Lower lobe of right lung (tissue), 2 donors: ENCODE measurements at regions not wholly inside any gene's neighbourhood (a gene's known extent, or its start where the extent isn't known, plus 50 kb on each side); places are given as distances from the start of the nearest gene placed in this dataset.
"Not testable (repeated sequence)": the region's sequence is repeated elsewhere in the genome, so short reads cannot be mapped to it uniquely, and the experiment has no call there.

Experiments used
- ATAC-seq, 2 donors: fragments of 200-7000 bp; cut with Tn5 transposase; one replicate each; pipeline ENCODE4 v1.9.1; 2020 to 2022; ENCODE audit warnings: mild to moderate bottlenecking in 2 of 2, moderate library complexity in 2 of 2
- DNase-seq: peaks from one replicate; pipeline ENCODE4 v3.0.0-alpha.2; 2020
- H3K27ac ChIP-seq: fragments of 200-600 bp; one replicate; pipeline ENCODE4 v1.8.0; 2022
- H3K27me3 ChIP-seq: fragments of 200-600 bp; one replicate; pipeline ENCODE4 v1.8.0; 2022; ENCODE audit warnings: low read depth
- H3K36me3 ChIP-seq: fragments of 200-600 bp; one replicate; pipeline ENCODE4 v1.8.0; 2022; ENCODE audit warnings: mild to moderate bottlenecking
- H3K4me1 ChIP-seq: fragments of 200-600 bp; one replicate; pipeline ENCODE4 v1.8.0; 2022
- H3K4me3 ChIP-seq: fragments of 200-600 bp; one replicate; pipeline ENCODE4 v1.8.0; 2022; ENCODE audit warnings: mild to moderate bottlenecking
- H3K9me3 ChIP-seq: fragments of 200-600 bp; one replicate; pipeline ENCODE4 v1.8.0; 2022
- CTCF ChIP-seq: fragments of 200-600 bp; IDR thresholded peaks from one replicate; pipeline ENCODE4 v1.8.0; 2022; ENCODE audit warnings: antibody characterized with exemption, mild to moderate bottlenecking
- intact Hi-C: fragments of 100-400 bp; cut with DNase I; formaldehyde crosslinking; loops from one replicate; pipeline ENCODE4 v1.11.0; 2022
- donor health status: DM: no; HTN: yes; CAD: no; lungs with severe emphysema.

- Histone ChIP-seq H3K9me3 (no peaks in the 10 kb centered on the region), H3K27me3 (no peaks in the 10 kb centered on the region), H3K4me1 (no peaks in the 10 kb centered on the region), H3K36me3 (no peaks in the 10 kb centered on the region), H3K4me3 (no peak overlapping the region), H3K27ac (no peak overlapping the region)
- no peak for TF ChIP-seq CTCF
- intact Hi-C loops: no loop called here
- DNase-seq: no peak
- no peak for ATAC-seq
These were observed 225.4 kb downstream of the FOXD2 start for GRCh38 chr1:47663286-47663685.

- H3K36me3 ChIP-seq: no peaks in the 10 kb centered on the region
- DNase-seq: no peak
- intact Hi-C loops: no loop called here
These were observed 226.5 kb downstream of the FOXD2 start for GRCh38 chr1:47664356-47664755.

GRCh38 chr1:47664896-47665295 is 227.1 kb downstream of the FOXD2 start:
- H3K27me3 ChIP-seq, H3K36me3 ChIP-seq, ATAC-seq, DNase-seq, H3K4me1 ChIP-seq, intact Hi-C loops, H3K27ac ChIP-seq, H3K4me3 ChIP-seq, H3K9me3 ChIP-seq: not testable (repeated sequence)

More at GRCh38 chr1:47664356-47664755, 226.5 kb downstream of the FOXD2 start:
- H3K9me3 ChIP-seq: no peaks in the 10 kb centered on the region
- H3K4me3 ChIP-seq: no peak overlapping the region
- no peak for ATAC-seq
- H3K4me1 ChIP-seq: no peaks in the 10 kb centered on the region
- TF ChIP-seq CTCF: no peak
- H3K27ac ChIP-seq: no peak overlapping the region
- no peaks in the 10 kb centered on the region for H3K27me3 ChIP-seq

GRCh38 chr1:47669081-47669585 is 231.3 kb downstream of the FOXD2 start:
- H3K4me1 ChIP-seq: no peaks in the 10 kb centered on the region
- H3K36me3 ChIP-seq: no peaks in the 10 kb centered on the region
- no peaks in the 10 kb centered on the region for H3K27me3 ChIP-seq
- no peak overlapping the region for H3K4me3 ChIP-seq
- TF ChIP-seq CTCF: no peak
- intact Hi-C loops: no loop called here
- H3K27ac ChIP-seq: no peak overlapping the region
- no peaks in the 10 kb centered on the region for H3K9me3 ChIP-seq
- DNase-seq (no peak), ATAC-seq (no peak)

- Histone ChIP-seq H3K4me3 (no peak overlapping the region), H3K27ac (no peak overlapping the region), H3K4me1 (no peaks in the 10 kb centered on the region), H3K9me3 (no peaks in the 10 kb centered on the region), H3K36me3 (no peaks in the 10 kb centered on the region), H3K27me3 (no peaks in the 10 kb centered on the region)
- ATAC-seq (no peak), DNase-seq (no peak)
- intact Hi-C loops: no loop called here
- TF ChIP-seq CTCF: no peak
These were observed 234.8 kb downstream of the FOXD2 start for GRCh38 chr1:47672622-47673021.

GRCh38 chr1:47674189-47674588 is 236.3 kb downstream of the FOXD2 start:
- TF ChIP-seq CTCF: no peak
- ATAC-seq: no peak
- Histone ChIP-seq H3K9me3 (no peaks in the 10 kb centered on the region), H3K4me1 (no peaks in the 10 kb centered on the region), H3K27me3 (no peaks in the 10 kb centered on the region), H3K27ac (no peak overlapping the region), H3K4me3 (no peak overlapping the region), H3K36me3 (no peaks in the 10 kb centered on the region)
- DNase-seq: no peak
- intact Hi-C loops: no loop called here
